HG03442 (cell line): ENCODE measurements at regions not wholly inside any gene's neighbourhood (a gene's known extent, or its start where the extent isn't known, plus 50 kb on each side); places are given as distances from the start of the nearest gene placed in this dataset.

Source experiments
- ATAC-seq: cut with Tn5 transposase; IDR thresholded peaks from one replicate; pipeline ENCODE4 v1.9.1; 2021; ENCODE audit warnings: mild to moderate bottlenecking, moderate library complexity; ENCODE audit not compliant: unreplicated experiment

GRCh38 chr2:42888321-42889245 lies 96.2 kb upstream of the HAAO start:
- no peak for ATAC-seq

GRCh38 chr2:42886921-42887320 lies 94.5 kb upstream of the HAAO start:
- no peak for ATAC-seq

- no peak for ATAC-seq
Observed at GRCh38 chr2:42882756-42883155, 90.4 kb upstream of the HAAO start.

- no peak for ATAC-seq
Observed at GRCh38 chr2:42881732-42882131, 89.3 kb upstream of the HAAO start.

- ATAC-seq: no peak
Observed at GRCh38 chr2:42880738-42881690, 88.6 kb upstream of the HAAO start.

- ATAC-seq: no peak
Observed at GRCh38 chr2:42879913-42880737, 87.7 kb upstream of the HAAO start.

GRCh38 chr2:42879121-42879705 lies 86.8 kb upstream of the HAAO start:
- no peak for ATAC-seq

GRCh38 chr2:42878581-42878980 lies 86.2 kb upstream of the HAAO start:
- ATAC-seq: peak; percentile 80

- no peak for ATAC-seq
Observed at GRCh38 chr2:42877936-42878335, 85.6 kb upstream of the HAAO start.

GRCh38 chr2:42877511-42877910 lies 85.1 kb upstream of the HAAO start:
- ATAC-seq: no peak

- ATAC-seq: no peak
Observed at GRCh38 chr2:42876326-42876751, 84.0 kb upstream of the HAAO start.

GRCh38 chr2:42875880-42876279 lies 83.5 kb upstream of the HAAO start:
- no peak for ATAC-seq

- no peak for ATAC-seq
Observed at GRCh38 chr2:42874949-42875801, 82.8 kb upstream of the HAAO start.

GRCh38 chr2:42872721-42873120 lies 80.3 kb upstream of the HAAO start:
- ATAC-seq: no peak

- no peak for ATAC-seq
Observed at GRCh38 chr2:42871372-42871771, 79.0 kb upstream of the HAAO start.

- ATAC-seq: no peak
Observed at GRCh38 chr2:42868874-42869273, 76.5 kb upstream of the HAAO start.

- no peak for ATAC-seq
Observed at GRCh38 chr2:42868096-42868495, 75.7 kb upstream of the HAAO start.

GRCh38 chr2:42867093-42868065 lies 75.0 kb upstream of the HAAO start:
- no peak for ATAC-seq
